HG02571 (cell line): ENCODE measurements at regions not wholly inside any gene's neighbourhood (a gene's known extent, or its start where the extent isn't known, plus 50 kb on each side); places are given as distances from the start of the nearest gene placed in this dataset.

ENCODE experiments used
- ATAC-seq: cut with Tn5 transposase; IDR thresholded peaks from one replicate; pipeline ENCODE4 v1.9.1; 2021; ENCODE audit warnings: mild to moderate bottlenecking, moderate library complexity; ENCODE audit not compliant: unreplicated experiment

DNA sequence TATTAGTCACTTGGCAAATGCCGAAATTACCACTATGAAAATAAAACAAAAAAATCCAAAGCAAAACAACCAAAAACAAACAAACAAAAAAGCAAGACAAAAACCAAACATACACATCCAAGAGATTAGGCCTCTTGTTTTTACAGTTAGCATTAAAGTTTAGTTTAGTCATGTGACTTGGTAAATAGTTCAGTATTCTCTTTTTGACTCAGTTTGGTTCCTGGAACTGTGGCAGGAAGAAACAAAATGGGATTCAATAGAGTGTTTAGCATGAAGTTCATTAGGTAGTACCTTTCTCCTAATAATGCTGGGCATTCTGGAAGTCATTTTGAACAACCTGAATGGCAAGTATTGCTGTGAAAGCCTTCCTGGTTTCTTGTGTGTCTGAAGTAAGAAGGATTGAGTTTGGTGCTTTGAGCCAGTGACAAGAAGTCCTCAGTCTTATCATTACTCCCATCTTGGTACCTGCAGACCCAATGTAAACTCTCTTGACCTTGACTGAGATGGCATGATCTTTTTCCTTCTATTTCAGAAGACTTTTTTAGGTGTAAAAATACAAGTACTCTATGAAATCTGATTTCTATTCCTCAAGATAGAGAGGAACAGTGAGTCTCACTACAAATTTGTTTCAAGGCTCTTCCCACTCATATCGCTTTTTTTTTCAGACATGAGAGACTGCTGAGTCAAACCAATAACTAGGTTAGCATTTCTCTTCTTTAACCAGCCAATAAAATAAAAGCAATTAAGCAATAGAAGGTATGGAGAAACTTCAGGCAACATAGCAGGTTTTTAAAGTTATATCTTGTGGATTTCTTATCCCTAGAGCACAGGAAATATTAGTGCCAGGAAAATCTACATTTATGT lies 223.6 kb upstream of the PREP start:
- ATAC-seq: no peak

DNA sequence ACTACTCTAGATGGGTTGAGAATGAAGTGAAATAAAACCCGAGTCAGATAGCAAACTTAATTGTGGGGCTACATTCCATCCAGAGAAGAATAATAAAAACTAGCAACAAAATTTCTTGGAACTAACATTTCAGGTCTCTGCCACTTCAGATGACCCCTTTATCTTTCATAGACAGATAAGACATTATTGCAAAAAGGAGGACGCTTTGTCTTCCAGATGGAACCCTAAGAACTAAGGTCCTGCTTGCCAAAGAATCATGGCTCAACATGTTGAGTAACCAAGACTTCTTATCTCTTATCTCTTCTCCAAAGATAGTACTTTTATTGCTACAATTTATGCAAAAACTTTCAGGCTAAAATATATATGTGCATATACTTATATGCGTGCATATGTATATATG lies 221.1 kb upstream of the PREP start:
- ATAC-seq: no peak

DNA sequence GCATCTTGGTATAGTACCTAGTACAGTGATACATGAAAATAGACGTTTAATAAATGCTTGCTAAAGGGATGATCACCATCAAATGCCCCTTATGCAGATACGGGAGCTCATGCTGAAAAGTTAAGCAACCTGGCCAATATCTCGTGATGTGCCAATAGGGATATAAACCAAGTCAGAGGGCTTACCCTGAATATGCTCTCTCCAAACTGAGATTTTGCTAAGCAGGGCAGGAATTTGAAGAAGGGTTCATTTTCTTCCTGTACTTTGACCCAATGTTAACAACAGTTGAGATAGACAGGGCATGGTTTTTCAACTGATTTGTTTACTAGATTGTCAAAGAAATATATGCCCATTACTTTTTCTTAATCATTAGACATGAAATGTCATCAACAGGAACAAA lies 219.3 kb upstream of the PREP start:
- no peak for ATAC-seq

GRCh38 chr6:105621564-105622175 lies 218.8 kb upstream of the PREP start:
- ATAC-seq: no peak

DNA sequence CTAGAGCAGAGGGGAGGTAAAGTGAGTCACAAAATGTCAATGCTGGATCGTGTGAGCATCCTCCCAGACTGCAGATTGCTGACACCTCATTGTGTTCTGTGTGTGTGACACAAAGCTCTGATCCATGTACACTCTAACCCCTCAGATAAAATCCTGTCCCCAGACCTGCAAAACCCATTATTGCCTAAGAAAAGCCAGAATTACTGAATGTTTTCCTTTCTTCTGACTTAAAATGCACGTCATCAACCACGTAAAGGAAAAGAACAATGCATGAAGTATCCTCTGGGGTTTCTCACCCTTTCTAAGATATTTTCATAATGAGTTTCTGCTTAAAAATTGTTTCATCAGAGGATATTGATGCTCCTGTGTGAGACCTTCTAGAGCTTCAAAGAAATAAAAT lies 218.0 kb upstream of the PREP start:
- ATAC-seq: no peak

GRCh38 chr6:105619971-105620741 lies 217.3 kb upstream of the PREP start:
- ATAC-seq: no peak

- ATAC-seq: no peak
Measured at GRCh38 chr6:105618247-105618646, 215.4 kb upstream of the PREP start.

GRCh38 chr6:105616521-105616920 lies 213.6 kb upstream of the PREP start:
- ATAC-seq: no peak

DNA sequence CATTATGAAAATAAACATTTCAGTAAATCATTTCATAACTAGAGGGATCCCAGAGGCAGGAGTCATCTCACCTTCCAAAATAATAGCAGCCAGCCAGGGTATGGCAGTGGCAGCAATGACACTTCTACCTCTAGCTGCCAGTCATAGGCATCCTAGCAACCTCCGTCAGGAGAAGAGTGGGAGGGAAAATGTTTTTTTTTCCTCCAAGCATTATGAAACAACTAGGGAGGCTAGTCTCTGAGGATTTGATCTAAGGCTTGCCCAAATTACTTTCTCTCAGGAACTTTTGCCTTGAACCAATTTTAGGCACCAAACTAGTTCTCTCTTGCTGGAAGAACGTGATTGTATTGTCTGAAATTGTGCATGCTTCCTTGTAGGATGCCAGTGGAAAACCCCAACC lies 208.7 kb upstream of the PREP start:
- ATAC-seq: no peak

- no peak for ATAC-seq
Measured at GRCh38 chr6:105609375-105609991, 206.6 kb upstream of the PREP start.

DNA sequence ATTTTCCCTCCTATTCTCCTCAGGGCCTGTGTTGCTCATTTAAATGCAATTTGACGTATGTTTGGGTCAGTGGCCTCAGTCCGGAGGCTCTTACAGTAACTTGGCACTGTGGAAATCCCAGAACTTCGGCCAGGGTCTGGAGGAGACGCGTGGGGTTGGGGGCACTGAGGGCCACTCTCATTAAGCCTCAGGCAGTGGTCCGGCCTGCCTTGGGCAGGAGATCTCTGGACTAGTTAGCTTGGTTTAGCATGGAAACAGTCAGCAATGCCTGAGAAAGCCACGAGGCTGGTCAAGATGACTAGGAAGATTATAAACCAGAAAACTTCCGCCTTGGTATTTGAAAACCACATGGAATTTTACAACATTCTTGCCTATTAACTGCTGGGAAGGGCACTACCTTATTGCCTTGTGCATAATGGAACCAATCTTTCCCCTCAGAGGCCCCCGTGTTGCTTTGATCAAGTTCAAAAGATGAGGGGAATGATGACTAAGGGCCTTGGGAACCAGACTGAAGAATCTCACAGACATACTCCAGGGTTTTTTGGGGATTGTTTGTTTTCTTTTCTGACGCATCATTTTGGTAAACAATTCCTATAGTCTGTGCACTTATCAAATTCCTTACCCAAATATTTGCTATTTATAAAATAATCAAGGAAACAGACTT lies 206.0 kb upstream of the PREP start:
- ATAC-seq: no peak

- no peak for ATAC-seq
Measured at GRCh38 chr6:105607636-105608621, 205.0 kb upstream of the PREP start.

DNA sequence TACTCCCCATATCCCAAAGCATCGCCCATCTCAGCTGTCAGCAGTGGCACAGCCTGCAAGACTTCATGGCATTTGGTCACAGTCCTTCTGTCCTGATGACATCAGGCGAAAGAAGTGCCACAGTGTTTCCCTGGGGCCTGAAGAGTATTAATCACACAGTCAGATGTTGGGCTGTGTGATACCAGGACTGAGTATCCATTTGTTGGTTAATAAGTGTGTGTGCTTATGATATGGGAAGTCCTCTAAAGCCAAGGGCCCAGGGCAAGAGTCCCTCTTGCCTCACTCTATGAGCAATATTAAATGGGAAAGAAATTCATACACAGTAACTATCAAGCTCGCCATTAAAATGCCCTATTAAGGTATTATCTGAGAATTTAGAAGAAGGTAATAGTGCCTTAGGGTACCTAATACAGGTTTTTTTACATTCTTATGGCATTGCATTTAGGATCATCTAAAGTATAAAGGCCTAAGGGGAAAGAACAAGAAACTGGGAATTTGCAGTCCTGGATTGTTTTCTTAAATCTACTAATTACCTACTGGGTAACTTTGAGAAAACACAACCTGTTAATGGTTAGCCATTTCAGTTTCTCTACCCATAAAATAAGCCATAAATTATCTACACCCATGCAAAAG lies 204.1 kb upstream of the PREP start:
- no peak for ATAC-seq

- ATAC-seq: no peak
Measured at GRCh38 chr6:105604587-105604884, 201.7 kb upstream of the PREP start.

GRCh38 chr6:105603788-105604586 lies 201.1 kb upstream of the PREP start:
- ATAC-seq: no peak

DNA sequence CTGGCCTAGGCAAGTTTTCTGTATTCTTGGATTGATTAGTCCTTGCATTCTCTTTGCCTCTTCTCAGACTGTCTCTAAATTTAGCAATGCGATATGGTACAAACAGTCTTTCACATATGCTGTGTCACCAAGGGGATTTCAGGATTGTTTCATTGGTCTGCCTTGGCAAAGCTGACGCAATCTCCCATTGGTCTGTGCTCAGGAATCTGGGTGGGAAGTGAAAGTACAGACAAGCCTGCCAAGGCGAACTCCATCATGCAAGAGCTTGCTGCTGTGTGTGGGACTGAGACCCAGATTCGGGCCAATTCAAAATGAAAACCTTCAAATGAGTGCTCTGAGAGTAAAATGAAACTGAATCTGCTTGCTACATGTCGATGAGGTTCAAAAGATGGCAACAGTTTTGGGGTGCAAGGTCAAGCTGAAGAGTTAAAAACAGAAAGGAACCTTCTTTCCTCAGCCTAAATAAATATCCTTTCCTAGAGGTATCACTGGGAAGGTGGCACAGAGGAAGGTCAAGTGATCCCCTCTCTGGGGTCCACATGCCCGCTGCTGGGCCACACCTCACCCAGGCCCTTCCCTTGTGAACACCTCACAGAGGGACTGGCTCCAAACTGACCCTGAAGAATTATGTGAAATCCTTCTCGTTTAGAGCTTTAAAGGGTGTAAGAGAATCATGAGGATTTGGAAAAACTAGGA lies 198.8 kb upstream of the PREP start:
- ATAC-seq: peak; percentile 84

DNA sequence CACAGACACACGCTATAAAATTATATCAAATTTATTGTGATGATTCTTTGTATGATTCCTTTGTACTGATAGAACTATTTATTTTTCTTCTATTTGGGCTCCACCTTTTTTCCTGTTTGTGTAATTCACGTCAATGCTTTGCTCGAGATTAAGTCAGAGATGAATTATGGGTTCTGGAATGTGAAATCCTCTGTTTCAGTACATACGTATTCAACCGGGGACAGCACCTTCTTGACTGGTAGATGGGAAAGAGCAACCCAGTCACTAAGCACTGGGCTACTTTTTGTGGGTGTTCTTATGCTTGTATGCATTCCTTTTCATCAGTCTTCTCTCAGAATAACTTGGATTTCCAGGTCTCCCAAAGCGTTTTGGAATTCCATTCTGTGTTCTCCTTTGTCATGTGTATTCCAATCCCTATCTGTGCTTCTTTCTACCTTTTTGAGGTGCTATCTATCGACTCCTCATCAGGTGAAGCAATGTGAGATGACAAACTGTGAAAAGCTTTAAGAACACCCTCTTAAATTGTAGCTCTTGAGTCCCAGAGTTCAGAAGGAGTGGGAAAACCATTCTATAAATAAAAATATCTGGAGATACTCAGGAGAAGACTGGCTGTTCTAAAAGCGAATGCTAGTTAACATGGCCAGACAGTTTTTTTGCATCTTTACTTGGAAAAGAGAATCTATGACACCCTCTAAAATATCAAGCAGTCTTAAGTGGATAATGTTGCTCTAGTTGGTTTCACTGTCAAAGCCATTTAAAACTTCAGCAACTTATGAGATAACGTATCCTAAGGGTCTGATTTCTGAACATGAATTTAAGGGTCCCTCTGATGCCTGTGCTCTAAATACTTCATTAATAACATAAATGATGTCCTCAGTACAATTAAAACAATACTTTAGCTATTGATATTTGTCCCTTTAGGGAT lies 197.7 kb upstream of the PREP start:
- ATAC-seq: no peak
